Vagina (tissue), 2 donors: ENCODE measurements at regions not wholly inside any gene's neighbourhood (a gene's known extent, or its start where the extent isn't known, plus 50 kb on each side); places are given as distances from the start of the nearest gene placed in this dataset.

Experiments used
- CTCF ChIP-seq, 3 experiments: fragments of 450-650 bp in 2 of 3; fragments of 200-600 bp in 1 of 3; sonication (generic) in 1 of 3; IDR thresholded peaks; one replicate each; pipeline ENCODE4 v1.5.1; 2017 to 2019; ENCODE audit warnings: antibody characterized with exemption in 3 of 3, mild to moderate bottlenecking in 2 of 3, moderate library complexity in 2 of 3
- POLR2A ChIP-seq, 2 donors: fragments of 450-650 bp; IDR thresholded peaks; one replicate each; pipeline ENCODE4 v1.6.1; 2017; ENCODE audit warnings: antibody characterized with exemption in 2 of 2, mild to moderate bottlenecking in 2 of 2, moderate library complexity in 2 of 2
- POLR2AphosphoS5 ChIP-seq, 2 donors: sonication (generic); formaldehyde crosslinking; IDR thresholded peaks; one replicate each; pipeline ENCODE4 v1.9.0; 2017; ENCODE audit warnings: antibody characterized with exemption in 2 of 2, mild to moderate bottlenecking in 2 of 2, low read depth in 1 of 2; ENCODE audit not compliant: insufficient read depth in 1 of 2

DNA sequence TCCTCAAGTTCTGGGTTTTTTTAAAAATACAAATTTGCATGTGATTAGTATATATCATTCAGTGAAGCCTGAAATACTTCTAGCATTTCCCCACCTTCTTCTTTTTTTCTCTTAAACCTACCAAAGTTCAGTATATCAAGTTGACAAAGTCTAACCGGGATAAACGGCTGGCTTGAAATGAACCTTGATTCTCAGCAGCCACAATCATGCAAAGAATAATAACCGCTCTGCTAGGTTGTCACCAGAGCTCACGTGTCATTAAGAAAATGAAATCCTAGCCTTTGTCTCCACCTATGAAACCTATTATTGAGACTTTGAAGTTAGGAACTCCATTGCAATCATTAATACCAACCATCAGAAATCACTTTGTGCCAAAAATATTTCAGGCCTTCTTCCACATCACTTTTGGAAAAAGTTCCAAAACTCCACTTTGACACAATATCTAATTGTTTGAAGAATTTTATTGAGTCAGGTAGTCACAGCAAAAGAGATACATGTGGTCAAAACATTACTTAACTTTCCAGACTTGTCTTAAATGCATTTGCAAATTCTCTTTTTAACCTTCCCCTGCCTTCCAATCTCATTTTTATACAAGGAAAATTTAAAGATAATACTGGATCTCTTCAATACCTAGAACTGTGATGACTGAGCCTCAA is 285.6 kb upstream of the ACVR2A start:
- TF ChIP-seq CTCF (IDR thresholded peaks at IDR 0.05) = no peak
- TF ChIP-seq POLR2A (IDR thresholded peaks at IDR 0.05) = no peak
- no peak for TF ChIP-seq POLR2AphosphoS5 (IDR thresholded peaks at IDR 0.05; ENCODE audit: insufficient read depth in 1 of 2, low read depth in 1 of 2)
